HEK293 (cell line): ENCODE measurements at regions not wholly inside any gene's neighbourhood (a gene's known extent, or its start where the extent isn't known, plus 50 kb on each side); places are given as distances from the start of the nearest gene placed in this dataset.

ENCODE experiments used
- CTCF ChIA-PET: fragments of 350-600 bp; formaldehyde crosslinking; extraction: SDS; loops from one replicate; lab custom pipeline; 2021; ENCODE audit warnings: antibody characterized with exemption; lab: Yijun Ruan, JAX
- POLR2A ChIA-PET: fragments of 300-600 bp; formaldehyde crosslinking; extraction: SDS; loops from one replicate; lab custom pipeline; 2020; ENCODE audit warnings: antibody characterized with exemption, inconsistent platforms; lab: Yijun Ruan, JAX
- H3K27ac ChIP-seq: fragments of 200-500 bp; sonication (Bioruptor generic); 2 replicates; pipeline ENCODE4 v1.5.1; 2014; ENCODE audit warnings: low read depth, low read length, control low read depth, inconsistent platforms; ENCODE audit errors: extremely low read depth
- H3K36me3 ChIP-seq, 2 experiments: fragments of 200-500 bp in 1 of 2; sonication (Bioruptor generic) in 1 of 2; 1 replicate in 1 of 2; 2 replicates in 1 of 2; pipeline ENCODE4 v1.5.1; 2014 to 2017; ENCODE audit warnings: inconsistent platforms in 2 of 2, low read length in 2 of 2; ENCODE audit not compliant: control insufficient read depth in 2 of 2, insufficient read depth in 1 of 2
- H3K4me1 ChIP-seq: fragments of 200-500 bp; sonication (Bioruptor generic); 2 replicates; pipeline ENCODE4 v1.5.1; 2014; ENCODE audit warnings: mild to moderate bottlenecking, low read length, inconsistent platforms; ENCODE audit not compliant: control insufficient read depth, insufficient read depth
- H3K4me3 ChIP-seq: 2 replicates; pipeline ENCODE4 v1.5.1; 2011; ENCODE audit warnings: low read depth, mild to moderate bottlenecking, control low read depth, low read length, moderate library complexity
- H3K9me3 ChIP-seq: fragments of 200-500 bp; sonication (Bioruptor generic); 2 replicates; pipeline ENCODE4 v1.5.1; 2014; ENCODE audit warnings: low read depth, low read length, inconsistent platforms; ENCODE audit not compliant: control insufficient read depth, insufficient read depth
- AEBP2 ChIP-seq: fragments of 450-650 bp; formaldehyde crosslinking; IDR thresholded peaks from 2 replicates; pipeline ENCODE4 v1.5.1; 2016; ENCODE audit warnings: missing biosample characterization, missing genetic modification characterization, borderline replicate concordance
- GLI4 ChIP-seq: fragments of 450-650 bp; formaldehyde crosslinking; IDR thresholded peaks from 2 replicates; pipeline ENCODE4 v1.5.1; 2016; ENCODE audit warnings: missing biosample characterization, missing genetic modification characterization
- GLIS1 ChIP-seq: fragments of 450-650 bp; formaldehyde crosslinking; IDR thresholded peaks from 2 replicates; pipeline ENCODE4 v1.5.1; 2016; ENCODE audit warnings: missing biosample characterization, missing genetic modification characterization
- KLF9 ChIP-seq: fragments of 450-650 bp; formaldehyde crosslinking; IDR thresholded peaks from 2 replicates; pipeline ENCODE4 v1.5.1; 2016; ENCODE audit warnings: missing biosample characterization, missing genetic modification characterization, low read depth
- MEIS1 ChIP-seq: sonication (generic); formaldehyde crosslinking; IDR thresholded peaks from 2 replicates; pipeline ENCODE4 v1.8.1; 2022; ENCODE audit warnings: missing genetic modification reagents, mild to moderate bottlenecking, borderline replicate concordance
- PRDM10 ChIP-seq: fragments of 450-650 bp; formaldehyde crosslinking; IDR thresholded peaks from 2 replicates; pipeline ENCODE4 v1.5.1; 2016; ENCODE audit warnings: missing biosample characterization, missing genetic modification characterization
- REST ChIP-seq: fragments of 450-650 bp; formaldehyde crosslinking; IDR thresholded peaks from 2 replicates; pipeline ENCODE4 v1.5.1; 2016; ENCODE audit warnings: missing biosample characterization, missing genetic modification characterization
- SCRT1 ChIP-seq: fragments of 450-650 bp; formaldehyde crosslinking; IDR thresholded peaks from 2 replicates; pipeline ENCODE4 v1.5.1; 2016; ENCODE audit warnings: missing biosample characterization, missing genetic modification characterization, borderline replicate concordance
- TSHZ1 ChIP-seq: fragments of 450-650 bp; formaldehyde crosslinking; IDR thresholded peaks from 2 replicates; pipeline ENCODE4 v1.5.1; 2016; ENCODE audit warnings: missing biosample characterization, missing genetic modification characterization, borderline replicate concordance
- YY1 ChIP-seq: fragments of 450-650 bp; formaldehyde crosslinking; IDR thresholded peaks from 2 replicates; pipeline ENCODE4 v1.5.1; 2018; ENCODE audit warnings: missing biosample characterization, missing genetic modification characterization
- ZBTB17 ChIP-seq: fragments of 450-650 bp; formaldehyde crosslinking; IDR thresholded peaks from 2 replicates; pipeline ENCODE4 v1.5.1; 2016; ENCODE audit warnings: missing biosample characterization, missing genetic modification characterization
- ZBTB20 ChIP-seq: fragments of 450-650 bp; formaldehyde crosslinking; IDR thresholded peaks from 2 replicates; pipeline ENCODE4 v1.5.1; 2016; ENCODE audit warnings: missing biosample characterization, missing genetic modification characterization
- ZFP69B ChIP-seq: fragments of 450-650 bp; formaldehyde crosslinking; IDR thresholded peaks from 2 replicates; pipeline ENCODE4 v1.5.1; 2016; ENCODE audit warnings: missing biosample characterization, missing genetic modification characterization
- ZNF140 ChIP-seq: fragments of 450-650 bp; formaldehyde crosslinking; IDR thresholded peaks from 2 replicates; pipeline ENCODE4 v1.5.1; 2016; ENCODE audit warnings: missing biosample characterization, missing genetic modification characterization
- ZNF146 ChIP-seq: fragments of 450-650 bp; formaldehyde crosslinking; IDR thresholded peaks from 2 replicates; pipeline ENCODE4 v1.5.1; 2016; ENCODE audit warnings: missing biosample characterization, missing genetic modification characterization
- ZNF175 ChIP-seq: fragments of 450-650 bp; formaldehyde crosslinking; IDR thresholded peaks from 2 replicates; pipeline ENCODE4 v1.5.1; 2016; ENCODE audit warnings: missing biosample characterization, missing genetic modification characterization
- ZNF473 ChIP-seq: fragments of 450-650 bp; formaldehyde crosslinking; IDR thresholded peaks from 2 replicates; pipeline ENCODE4 v1.5.1; 2017; ENCODE audit warnings: missing biosample characterization, missing genetic modification characterization
- ZNF488 ChIP-seq: fragments of 450-650 bp; formaldehyde crosslinking; IDR thresholded peaks from 2 replicates; pipeline ENCODE4 v1.5.1; 2016; ENCODE audit warnings: missing biosample characterization, missing genetic modification characterization
- ZNF521 ChIP-seq: fragments of 450-650 bp; formaldehyde crosslinking; IDR thresholded peaks from 2 replicates; pipeline ENCODE4 v1.5.1; 2017; ENCODE audit warnings: missing biosample characterization, mild to moderate bottlenecking, missing genetic modification characterization
- ZNF548 ChIP-seq: fragments of 450-650 bp; formaldehyde crosslinking; IDR thresholded peaks from 2 replicates; pipeline ENCODE4 v1.5.1; 2016; ENCODE audit warnings: missing biosample characterization, missing genetic modification characterization
- ZNF560 ChIP-seq: fragments of 450-650 bp; formaldehyde crosslinking; IDR thresholded peaks from 2 replicates; pipeline ENCODE4 v1.5.1; 2017; ENCODE audit warnings: missing biosample characterization, missing genetic modification characterization, borderline replicate concordance
- ZNF621 ChIP-seq: fragments of 450-650 bp; formaldehyde crosslinking; IDR thresholded peaks from 2 replicates; pipeline ENCODE4 v1.5.1; 2017; ENCODE audit warnings: missing biosample characterization, missing genetic modification characterization
- ZNF707 ChIP-seq: fragments of 450-650 bp; formaldehyde crosslinking; IDR thresholded peaks from 2 replicates; pipeline ENCODE4 v1.5.1; 2016; ENCODE audit warnings: missing biosample characterization, missing genetic modification characterization
- ZNF777 ChIP-seq: fragments of 450-650 bp; formaldehyde crosslinking; IDR thresholded peaks from 2 replicates; pipeline ENCODE4 v1.5.1; 2017; ENCODE audit warnings: missing biosample characterization, missing genetic modification characterization, borderline replicate concordance

GRCh38 chrX:145654486-145654885 is 163.1 kb upstream of the SLITRK2 start (continued):
- TF ChIP-seq REST (tag by site-specific recombination) (no peak), ZBTB20 (tag by site-specific recombination) (no peak), ZNF488 (no peak), ZNF560 (no peak), ZNF548 (tag by site-specific recombination) (no peak), AEBP2 (tag by site-specific recombination) (no peak), ZFP69B (tag by site-specific recombination) (no peak)

GRCh38 chrX:145673841-145674240 is 143.8 kb upstream of the SLITRK2 start:
- ChIA-PET POLR2A (no interaction called here), CTCF (interaction anchor here (0.9 kb wide), 1 partner anchor 152 kb away, joined by 3 read pairs; no protein-coding TSS in a partner anchor)
- Histone ChIP-seq H3K27ac (no peak overlapping the region), H3K4me3 (no peak overlapping the region), H3K4me1 (no peaks in the 10 kb centered on the region), H3K36me3 (no peaks in the 10 kb centered on the region), H3K9me3 (no peaks in the 10 kb centered on the region)
- TF ChIP-seq TSHZ1 (no peak), ZNF621 (tag by site-specific recombination) (no peak), ZNF473 (tag by site-specific recombination) (no peak), ZNF140 (tag by site-specific recombination) (no peak), ZNF777 (tag by site-specific recombination) (no peak), ZNF488 (no peak), GLIS1 (tag by site-specific recombination) (no peak), ZNF707 (tag by site-specific recombination) (no peak), ZNF560 (no peak), SCRT1 (tag by site-specific recombination) (no peak), ZBTB17 (no peak), ZNF146 (no peak), ZNF521 (tag by site-specific recombination) (no peak), YY1 (tag by site-specific recombination) (no peak), KLF9 (tag by site-specific recombination) (no peak), PRDM10 (tag by site-specific recombination) (no peak), GLI4 (tag by site-specific recombination) (no peak), ZNF175 (tag by site-specific recombination) (no peak), MEIS1 (CRISPR knock-in tag) (no peak)
